GM23248 (cell line): ENCODE measurements at regions not wholly inside any gene's neighbourhood (a gene's known extent, or its start where the extent isn't known, plus 50 kb on each side); places are given as distances from the start of the nearest gene placed in this dataset.

ENCODE experiments used
- EZH2 ChIP-seq: fragments of 200-600 bp; sonication (generic); IDR thresholded peaks from 2 replicates; pipeline ENCODE4 v1.6.1; 2018; ENCODE audit warnings: antibody characterized with exemption, mild to moderate bottlenecking; ENCODE audit not compliant: insufficient read depth, poor library complexity, severe bottlenecking
- EZH2phosphoT487 ChIP-seq: fragments of 200-600 bp; sonication (generic); IDR thresholded peaks from 2 replicates; pipeline ENCODE4 v1.6.1; 2018; ENCODE audit warnings: antibody characterized with exemption, moderate library complexity, mild to moderate bottlenecking, low read depth; ENCODE audit not compliant: insufficient read depth

DNA sequence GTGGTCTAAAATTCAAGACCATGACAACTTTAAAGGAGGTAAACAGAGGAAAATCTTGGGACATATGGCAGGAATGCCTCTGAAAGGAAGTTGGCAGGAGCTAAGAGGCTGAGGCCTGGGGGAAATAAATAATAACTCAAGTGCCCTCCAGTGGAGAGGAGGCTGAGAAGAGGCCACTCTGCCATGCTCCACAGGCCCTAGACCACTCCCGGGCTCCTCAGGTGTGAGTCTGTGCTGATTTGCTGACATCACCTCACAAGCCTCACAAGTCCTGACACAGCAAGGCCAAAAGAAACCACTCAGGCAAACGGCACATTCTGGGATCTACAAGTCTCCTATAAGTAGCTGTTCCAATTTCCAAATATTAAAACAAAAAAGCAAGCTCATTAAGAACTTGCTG, 91.0 kb upstream of the RIPOR2 start:
- TF ChIP-seq EZH2 (no peak), EZH2phosphoT487 (no peak)
